ENCODE measurements at regions not wholly inside any gene's neighbourhood (a gene's known extent, or its start where the extent isn't known, plus 50 kb on each side); places are given as distances from the start of the nearest gene placed in this dataset.

GRCh38 chr3:80705290-80705689 is 937.5 kb upstream of the ROBO1 start:
- DNase-seq: no peak
- H3K4me3 ChIP-seq (ENCODE audit: low read depth, low read length): no peak overlapping the region
- H3K4me1 ChIP-seq: no peaks in the 10 kb centered on the region
- TF ChIP-seq CTCF (IDR thresholded peaks at IDR 0.05; ENCODE audit: low read depth, low read length): no peak
- H3K9me3 ChIP-seq: no peaks in the 10 kb centered on the region
- no peaks in the 10 kb centered on the region for H3K27me3 ChIP-seq
- H3K36me3 ChIP-seq: no peaks in the 10 kb centered on the region

DNA sequence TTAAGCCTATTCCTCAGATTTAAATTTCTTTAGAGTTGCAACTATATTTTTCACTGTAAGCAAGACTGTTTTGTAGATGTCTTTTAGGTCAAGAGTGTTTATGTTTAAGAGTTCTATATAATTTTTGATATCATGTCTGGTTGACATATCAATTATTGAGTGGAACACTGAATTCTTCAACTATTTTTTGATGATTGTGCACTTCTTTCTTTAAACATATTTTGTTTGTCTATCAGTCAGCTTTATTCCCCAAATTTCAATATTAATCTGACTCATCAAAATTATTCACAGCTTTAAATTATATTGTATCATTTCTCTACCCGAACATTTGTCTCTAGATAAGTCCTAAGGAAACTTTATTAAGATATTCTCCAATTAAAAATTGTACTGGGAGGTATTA is 933.6 kb upstream of the ROBO1 start:
- no peak for DNase-seq
- H3K36me3 ChIP-seq: no peaks in the 10 kb centered on the region
- H3K4me3 ChIP-seq (ENCODE audit: low read depth, low read length): no peak overlapping the region
- H3K9me3 ChIP-seq: no peaks in the 10 kb centered on the region
- H3K27me3 ChIP-seq: no peaks in the 10 kb centered on the region
- no peak for TF ChIP-seq CTCF (IDR thresholded peaks at IDR 0.05; ENCODE audit: low read depth, low read length)
- no peaks in the 10 kb centered on the region for H3K4me1 ChIP-seq

DNA sequence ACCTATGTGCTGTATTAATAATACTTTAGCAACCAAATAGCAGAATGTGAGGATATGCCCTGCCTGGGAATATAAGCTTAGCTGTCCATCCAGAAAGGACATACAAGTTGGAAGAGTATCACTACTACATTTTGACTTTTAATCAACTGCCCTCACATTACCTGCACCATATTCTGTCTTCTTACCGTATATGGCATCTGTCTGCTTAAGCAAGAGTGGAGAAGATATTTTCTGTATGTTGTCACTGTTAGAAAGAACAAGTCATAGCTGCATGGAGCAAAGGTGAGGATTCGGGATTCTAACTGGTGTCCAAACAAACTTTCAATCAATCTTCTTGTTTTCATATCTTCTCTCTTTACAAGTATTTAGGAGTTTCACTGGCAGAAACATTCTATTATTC is 929.5 kb upstream of the ROBO1 start:
- H3K36me3 ChIP-seq: no peaks in the 10 kb centered on the region
- no peaks in the 10 kb centered on the region for H3K27me3 ChIP-seq
- no peaks in the 10 kb centered on the region for H3K9me3 ChIP-seq
- no peak for DNase-seq
- H3K4me1 ChIP-seq: no peaks in the 10 kb centered on the region
- no peak for TF ChIP-seq CTCF (IDR thresholded peaks at IDR 0.05; ENCODE audit: low read depth, low read length)
- H3K4me3 ChIP-seq (ENCODE audit: low read depth, low read length): no peak overlapping the region

- no peaks in the 10 kb centered on the region for H3K4me1 ChIP-seq
- no peak overlapping the region for H3K4me3 ChIP-seq (ENCODE audit: low read depth, low read length)
- no peak for DNase-seq
- TF ChIP-seq CTCF (IDR thresholded peaks at IDR 0.05; ENCODE audit: low read depth, low read length): no peak
- H3K9me3 ChIP-seq: no peaks in the 10 kb centered on the region
- no peaks in the 10 kb centered on the region for H3K27me3 ChIP-seq
- no peaks in the 10 kb centered on the region for H3K36me3 ChIP-seq
These were observed 928.5 kb upstream of the ROBO1 start for GRCh38 chr3:80696280-80696679.

- H3K4me3 ChIP-seq (ENCODE audit: low read depth, low read length): no peak overlapping the region
- H3K9me3 ChIP-seq: no peaks in the 10 kb centered on the region
- DNase-seq: peak; percentile 44
- peaks cover 5% of the 10 kb centered on the region for H3K4me1 ChIP-seq
- no peaks in the 10 kb centered on the region for H3K27me3 ChIP-seq
- TF ChIP-seq CTCF (IDR thresholded peaks at IDR 0.05; ENCODE audit: low read depth, low read length): peak; percentile 67
- no peaks in the 10 kb centered on the region for H3K36me3 ChIP-seq
These were observed 921.0 kb upstream of the ROBO1 start for GRCh38 chr3:80688814-80689213.

- Histone ChIP-seq H3K27me3 (no peaks in the 10 kb centered on the region), H3K4me3 (ENCODE audit: low read depth, low read length) (no peak overlapping the region), H3K4me1 (peaks cover 4% of the 10 kb centered on the region), H3K9me3 (no peaks in the 10 kb centered on the region), H3K36me3 (no peaks in the 10 kb centered on the region)
- no peak for DNase-seq
- TF ChIP-seq CTCF (IDR thresholded peaks at IDR 0.05; ENCODE audit: low read depth, low read length): no peak
These were observed 915.2 kb upstream of the ROBO1 start for GRCh38 chr3:80682951-80683350.

Measured in BE2C (cell line).